Transverse colon (tissue), 4 donors: ENCODE measurements at regions not wholly inside any gene's neighbourhood (a gene's known extent, or its start where the extent isn't known, plus 50 kb on each side); places are given as distances from the start of the nearest gene placed in this dataset.

Experiments used
- CTCF ChIP-seq, 5 experiments: fragments of 200-600 bp in 3 of 5; fragments of 450-650 bp in 2 of 5; sonication (generic) in 3 of 5; IDR thresholded peaks; 1 replicate in 2 of 5; 2 replicates in 3 of 5; pipeline ENCODE4 v1.5.1; 2016 to 2017; ENCODE audit warnings: antibody characterized with exemption in 5 of 5, inconsistent platforms in 3 of 5, mild to moderate bottlenecking in 2 of 5, moderate library complexity in 1 of 5
- EP300 ChIP-seq: sonication (generic); formaldehyde crosslinking; IDR thresholded peaks from one replicate; pipeline ENCODE4 v1.6.1; 2017; ENCODE audit warnings: antibody characterized with exemption, low read depth
- POLR2A ChIP-seq: fragments of 450-650 bp; IDR thresholded peaks from one replicate; pipeline ENCODE4 v1.6.1; 2016; ENCODE audit warnings: antibody characterized with exemption, mild to moderate bottlenecking, moderate library complexity
- POLR2AphosphoS5 ChIP-seq, 3 donors: sonication (generic); formaldehyde crosslinking; IDR thresholded peaks; one replicate each; pipeline ENCODE4 v1.6.1; 2016; ENCODE audit warnings: antibody characterized with exemption in 3 of 3

GRCh38 chr2:82665691-82666090 is 1793.4 kb downstream of the SUCLG1 start:
- TF ChIP-seq EP300 (no peak), CTCF (IDR thresholded peaks at IDR 0.05) (no peak), POLR2AphosphoS5 (IDR thresholded peaks at IDR 0.05) (no peak), POLR2A (no peak)
